ENCODE measurements at regions not wholly inside any gene's neighbourhood (a gene's known extent, or its start where the extent isn't known, plus 50 kb on each side); places are given as distances from the start of the nearest gene placed in this dataset.

DNA sequence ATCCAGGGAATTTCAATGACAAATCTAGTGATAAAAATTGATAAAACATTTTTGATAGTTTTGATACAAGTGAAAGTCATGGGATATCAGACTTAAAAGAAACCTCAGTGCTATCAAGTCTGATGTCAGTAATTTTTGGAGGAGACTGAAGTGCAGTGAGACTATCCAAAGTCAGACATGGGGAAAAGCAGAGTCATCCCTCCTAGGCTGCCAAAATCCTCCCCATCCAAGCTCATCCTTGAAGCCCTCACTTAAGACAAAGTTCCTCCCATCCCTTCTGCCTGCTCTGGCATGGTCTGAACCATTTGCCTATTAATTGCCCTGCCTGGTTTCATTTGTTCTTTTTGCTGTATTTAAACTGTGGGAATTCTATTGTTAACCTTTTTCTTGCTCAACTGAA, 456.9 kb upstream of the UBE2E2 start:
- Histone ChIP-seq H4K5ac (ENCODE audit: insufficient read length, low read depth, low read length) (no peak overlapping the region), H3K56ac (ENCODE audit: insufficient read length, low read depth, low read length) (no peak overlapping the region), H4K20me1 (ENCODE audit: control insufficient read depth, insufficient read depth, insufficient read length) (no peaks in the 10 kb centered on the region), H2BK20ac (ENCODE audit: low read depth, low read length, poor library complexity, severe bottlenecking) (no peak overlapping the region), H2BK12ac (ENCODE audit: insufficient read length, low read depth, low read length) (no peak overlapping the region), H3K9ac (ENCODE audit: extremely low read depth, insufficient read length, low read length) (no peak overlapping the region), H4K8ac (replicated peaks; ENCODE audit: insufficient read length, low read depth, low read length) (no peak overlapping the region), H3K18ac (ENCODE audit: insufficient read length, low read depth, low read length) (no peak overlapping the region), H3K79me1 (ENCODE audit: insufficient read depth, low read depth, low read length, poor library complexity, severe bottlenecking) (no peaks in the 10 kb centered on the region), H3K23me2 (ENCODE audit: insufficient read length, low read depth, low read length, poor library complexity, severe bottlenecking) (no peaks in the 10 kb centered on the region), H4K91ac (ENCODE audit: insufficient read length, low read depth, low read length) (no peak overlapping the region), H3K4ac (ENCODE audit: low read depth, low read length) (no peak overlapping the region), H2BK15ac (ENCODE audit: low read depth, low read length) (no peak overlapping the region), H2BK5ac (ENCODE audit: insufficient read length, low read length) (no peak overlapping the region), H3K79me2 (ENCODE audit: insufficient read depth, low read length) (no peaks in the 10 kb centered on the region), H3K9me3 (ENCODE audit: control insufficient read depth, low read depth, low read length) (no peaks in the 10 kb centered on the region), H3K27me3 (ENCODE audit: insufficient read depth, low read length) (no peaks in the 10 kb centered on the region), H2AK5ac (ENCODE audit: insufficient read length, low read length) (no peak overlapping the region), H3K4me1 (ENCODE audit: insufficient read depth, low read length) (no peaks in the 10 kb centered on the region), H2AFZ (ENCODE audit: low read length) (no peak overlapping the region), H3K27ac (ENCODE audit: insufficient read length, low read depth, low read length) (no peak overlapping the region), H3K23ac (ENCODE audit: insufficient read length, low read depth, low read length) (no peak overlapping the region), H3K14ac (ENCODE audit: insufficient read depth, low read length) (no peak overlapping the region), H3K4me2 (ENCODE audit: insufficient read depth, insufficient read length, low read length) (no peak overlapping the region), H2BK120ac (ENCODE audit: low read depth, low read length, poor library complexity, severe bottlenecking) (no peak overlapping the region), H3T11ph (ENCODE audit: low read length) (no peak overlapping the region)
- H3K36me3 Mint-ChIP-seq (ENCODE audit: insufficient read depth in 1 of 3, low read depth in 3 of 3) = peaks cover 0 to 10% (median 0%) of the 10 kb centered on the region in 3 experiments; a peak in 3 of 7 replicates
- no peaks in the 10 kb centered on the region; the same call in 1 of the 2 replicates for H3K27me3 Mint-ChIP-seq (ENCODE audit: low read depth)
- peaks cover 9 to 12% of the 10 kb centered on the region in 2 experiments; a peak in 3 of 4 replicates for H3K4me1 Mint-ChIP-seq
- TF ChIP-seq, protein P1, sequence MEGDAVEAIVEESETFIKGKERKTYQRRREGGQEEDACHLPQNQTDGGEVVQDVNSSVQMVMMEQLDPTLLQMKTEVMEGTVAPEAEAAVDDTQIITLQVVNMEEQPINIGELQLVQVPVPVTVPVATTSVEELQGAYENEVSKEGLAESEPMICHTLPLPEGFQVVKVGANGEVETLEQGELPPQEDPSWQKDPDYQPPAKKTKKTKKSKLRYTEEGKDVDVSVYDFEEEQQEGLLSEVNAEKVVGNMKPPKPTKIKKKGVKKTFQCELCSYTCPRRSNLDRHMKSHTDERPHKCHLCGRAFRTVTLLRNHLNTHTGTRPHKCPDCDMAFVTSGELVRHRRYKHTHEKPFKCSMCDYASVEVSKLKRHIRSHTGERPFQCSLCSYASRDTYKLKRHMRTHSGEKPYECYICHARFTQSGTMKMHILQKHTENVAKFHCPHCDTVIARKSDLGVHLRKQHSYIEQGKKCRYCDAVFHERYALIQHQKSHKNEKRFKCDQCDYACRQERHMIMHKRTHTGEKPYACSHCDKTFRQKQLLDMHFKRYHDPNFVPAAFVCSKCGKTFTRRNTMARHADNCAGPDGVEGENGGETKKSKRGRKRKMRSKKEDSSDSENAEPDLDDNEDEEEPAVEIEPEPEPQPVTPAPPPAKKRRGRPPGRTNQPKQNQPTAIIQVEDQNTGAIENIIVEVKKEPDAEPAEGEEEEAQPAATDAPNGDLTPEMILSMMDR (conservative IDR thresholded peaks at IDR 0.05) = no peak
- H3K4me3 Mint-ChIP-seq = no peak overlapping the region
- no peak overlapping the region; a peak in 2 of 7 replicates for H3K27ac Mint-ChIP-seq
- no peak for DNase-seq
- peaks cover 5 to 14% of the 10 kb centered on the region in 2 experiments; a peak in 2 of 5 replicates for H3K9me3 Mint-ChIP-seq
